GM23248 (cell line): ENCODE measurements at regions not wholly inside any gene's neighbourhood (a gene's known extent, or its start where the extent isn't known, plus 50 kb on each side); places are given as distances from the start of the nearest gene placed in this dataset.

Source experiments
- DNase-seq: peaks from one replicate; pipeline ENCODE4 v3.0.0-alpha.2; 2015
- H2AFZ ChIP-seq: fragments of 200-600 bp; sonication (generic); 2 replicates; pipeline ENCODE4 v1.6.1; 2016; ENCODE audit warnings: antibody characterized with exemption
- H3F3A ChIP-seq: fragments of 200-600 bp; sonication (generic); 2 replicates; pipeline ENCODE4 v1.6.1; 2016; ENCODE audit warnings: mild to moderate bottlenecking, antibody characterized with exemption, mixed run types; ENCODE audit not compliant: insufficient read depth
- H3K27ac ChIP-seq: fragments of 200-600 bp; sonication (generic); 2 replicates; pipeline ENCODE4 v1.5.1; 2016; ENCODE audit warnings: mild to moderate bottlenecking
- H3K27me3 ChIP-seq: fragments of 200-600 bp; sonication (generic); replicated peaks from 2 replicates; pipeline ENCODE4 v1.6.1; 2016; ENCODE audit warnings: mild to moderate bottlenecking; ENCODE audit not compliant: insufficient read depth
- H3K36me3 ChIP-seq: fragments of 200-600 bp; sonication (generic); 2 replicates; pipeline ENCODE4 v1.6.1; 2016; ENCODE audit warnings: low read depth, mild to moderate bottlenecking
- H3K4me1 ChIP-seq: fragments of 200-600 bp; sonication (generic); 2 replicates; pipeline ENCODE4 v1.6.1; 2016; ENCODE audit warnings: mild to moderate bottlenecking; ENCODE audit not compliant: insufficient read depth
- H3K4me2 ChIP-seq: fragments of 200-600 bp; sonication (generic); one replicate; pipeline ENCODE4 v1.6.1; 2016; ENCODE audit warnings: mild to moderate bottlenecking; ENCODE audit not compliant: unreplicated experiment
- H3K4me3 ChIP-seq: fragments of 200-600 bp; sonication (generic); 2 replicates; pipeline ENCODE4 v1.5.1; 2016; ENCODE audit warnings: mild to moderate bottlenecking
- H3K79me2 ChIP-seq: fragments of 200-600 bp; sonication (generic); 2 replicates; pipeline ENCODE4 v1.6.1; 2016; ENCODE audit warnings: mild to moderate bottlenecking; ENCODE audit not compliant: insufficient read depth
- H3K9ac ChIP-seq: fragments of 200-600 bp; sonication (generic); 2 replicates; pipeline ENCODE4 v1.6.1; 2016; ENCODE audit warnings: mild to moderate bottlenecking
- H3K9me2 ChIP-seq: fragments of 200-600 bp; sonication (generic); 2 replicates; pipeline ENCODE4 v1.6.1; 2016; ENCODE audit warnings: mixed run types, mild to moderate bottlenecking, moderate library complexity; ENCODE audit not compliant: insufficient read depth
- H3K9me3 ChIP-seq: fragments of 200-600 bp; sonication (generic); one replicate; pipeline ENCODE4 v1.6.1; 2017; ENCODE audit warnings: low read depth
- H4K20me1 ChIP-seq: fragments of 200-600 bp; sonication (generic); 2 replicates; pipeline ENCODE4 v1.6.0; 2016; ENCODE audit not compliant: insufficient read depth
- EZH2 ChIP-seq: fragments of 200-600 bp; sonication (generic); IDR thresholded peaks from 2 replicates; pipeline ENCODE4 v1.6.1; 2018; ENCODE audit warnings: antibody characterized with exemption, mild to moderate bottlenecking; ENCODE audit not compliant: insufficient read depth, poor library complexity, severe bottlenecking
- EZH2phosphoT487 ChIP-seq: fragments of 200-600 bp; sonication (generic); IDR thresholded peaks from 2 replicates; pipeline ENCODE4 v1.6.1; 2018; ENCODE audit warnings: antibody characterized with exemption, moderate library complexity, mild to moderate bottlenecking, low read depth; ENCODE audit not compliant: insufficient read depth
- WGBS, 2 experiments: methylation state at CpG; one replicate each; pipeline ENCODE4 v1.1.6; 2015 to 2017; ENCODE audit warnings: low lambda C conversion rate in 2 of 2, low coverage in 1 of 2; ENCODE audit errors: missing lambda C conversion rate in 2 of 2; 5-methylcytosine and 5-hydroxymethylcytosine counted together
- in situ Hi-C: fragments of 300-500 bp; cut with MboI; formaldehyde crosslinking; loops from 2 replicates; pipeline ENCODE4 v1.15.0; 2020

DNA sequence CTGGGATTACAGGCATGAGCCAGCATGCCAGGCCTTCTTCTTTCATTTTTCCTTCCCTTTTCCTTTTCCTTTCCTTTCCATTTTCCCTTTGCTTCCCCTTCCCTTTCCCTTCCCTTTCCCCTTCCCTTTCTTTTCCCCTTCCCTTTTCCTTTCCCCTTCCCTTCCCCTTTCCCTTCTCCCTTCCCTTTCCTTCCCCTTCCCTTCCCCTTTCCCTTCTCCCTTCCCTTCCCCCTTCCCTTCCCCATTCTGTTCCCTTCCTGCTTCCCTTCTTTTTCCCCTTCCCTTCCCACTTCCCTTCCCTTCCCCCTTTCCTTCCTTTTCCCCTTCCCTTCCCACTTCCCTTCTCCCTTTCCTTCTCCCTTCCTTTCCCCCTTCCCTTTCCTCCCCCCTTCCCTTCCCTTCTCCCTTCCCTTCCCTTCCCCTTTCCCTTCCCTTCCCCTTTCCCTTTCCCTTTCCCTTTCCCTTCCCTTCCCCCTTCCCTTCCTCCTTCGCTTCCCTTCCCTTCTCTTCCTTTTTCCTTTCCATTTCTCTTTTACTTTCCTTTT lies 712.2 kb upstream of the POM121L12 start:
- Histone ChIP-seq H2AFZ (no peak overlapping the region), H4K20me1 (no peaks in the 10 kb centered on the region), H3K9me2 (no peaks in the 10 kb centered on the region), H3K9me3 (no peaks in the 10 kb centered on the region), H3K4me1 (no peaks in the 10 kb centered on the region), H3F3A (no peaks in the 10 kb centered on the region), H3K27ac (no peak overlapping the region), H3K36me3 (no peaks in the 10 kb centered on the region), H3K9ac (no peak overlapping the region), H3K4me3 (no peak overlapping the region), H3K4me2 (no peak overlapping the region), H3K79me2 (no peaks in the 10 kb centered on the region), H3K27me3 (no peaks in the 10 kb centered on the region)
- no peak for DNase-seq
- in situ Hi-C loops = no loop called here
- WGBS, 2 experiments = 13 to 63% methylated on average over 1 of the region's 1 CpG
- no peak for TF ChIP-seq EZH2phosphoT487
- no peak for TF ChIP-seq EZH2

DNA sequence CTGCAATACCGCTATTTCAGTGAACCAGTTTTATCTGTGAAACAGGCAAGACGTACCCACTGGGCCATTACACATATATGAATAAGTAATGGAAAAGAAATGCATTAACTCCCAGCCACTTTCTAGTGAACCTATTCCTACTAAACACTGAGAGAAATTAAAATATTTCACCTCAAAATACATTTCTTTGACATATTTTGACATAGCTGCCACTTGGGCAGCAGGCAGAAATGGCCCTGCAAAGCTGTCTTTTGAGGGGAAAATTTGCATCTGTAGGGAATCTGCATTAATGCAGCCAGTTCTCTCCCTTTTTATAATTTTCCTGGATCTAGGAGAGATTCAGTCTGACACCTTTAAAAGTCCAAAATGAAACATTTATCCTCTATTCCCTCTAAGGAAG lies 714.8 kb upstream of the POM121L12 start:
- Histone ChIP-seq H3K79me2 (no peaks in the 10 kb centered on the region), H4K20me1 (no peaks in the 10 kb centered on the region), H3K27ac (no peak overlapping the region), H3K9ac (no peak overlapping the region), H3K4me2 (no peak overlapping the region), H3F3A (no peaks in the 10 kb centered on the region), H3K9me3 (no peaks in the 10 kb centered on the region), H2AFZ (no peak overlapping the region), H3K27me3 (no peaks in the 10 kb centered on the region), H3K9me2 (no peaks in the 10 kb centered on the region), H3K4me1 (no peaks in the 10 kb centered on the region), H3K4me3 (no peak overlapping the region), H3K36me3 (no peaks in the 10 kb centered on the region)
- in situ Hi-C loops = no loop called here
- WGBS, 2 experiments = 19 to 24% methylated on average over 2 of the region's 2 CpGs
- no peak for DNase-seq
- no peak for TF ChIP-seq EZH2
- TF ChIP-seq EZH2phosphoT487 = no peak

DNA sequence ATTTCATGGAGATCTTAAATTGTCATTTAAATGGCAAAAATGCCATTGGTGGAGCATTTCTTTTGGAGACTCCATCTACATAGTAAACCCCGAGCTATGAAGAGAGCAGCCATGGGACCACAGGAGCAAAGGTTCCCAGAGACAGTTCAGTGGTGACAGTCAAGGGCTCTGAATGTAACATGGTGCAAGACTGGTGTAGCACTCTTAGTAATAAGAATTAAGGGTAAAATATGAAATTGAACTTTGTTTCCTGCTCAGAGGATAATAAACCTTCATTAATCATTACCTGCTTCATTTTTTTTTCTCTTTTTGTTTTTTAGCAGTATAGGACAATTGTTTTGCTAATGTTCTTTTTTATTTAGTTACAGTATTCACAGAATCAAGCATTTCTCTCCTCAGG lies 717.5 kb upstream of the POM121L12 start:
- no peak overlapping the region for H3K27ac ChIP-seq
- H3K9ac ChIP-seq = no peak overlapping the region
- WGBS, 2 experiments = 0 to 7% methylated on average over 1 of the region's 1 CpG
- H4K20me1 ChIP-seq = no peaks in the 10 kb centered on the region
- no peaks in the 10 kb centered on the region for H3K79me2 ChIP-seq
- no peak overlapping the region for H2AFZ ChIP-seq
- no peaks in the 10 kb centered on the region for H3K9me2 ChIP-seq
- no peaks in the 10 kb centered on the region for H3K36me3 ChIP-seq
- no peaks in the 10 kb centered on the region for H3K9me3 ChIP-seq
- no peaks in the 10 kb centered on the region for H3K27me3 ChIP-seq
- H3K4me2 ChIP-seq = no peak overlapping the region
- no peaks in the 10 kb centered on the region for H3F3A ChIP-seq
- H3K4me1 ChIP-seq = no peaks in the 10 kb centered on the region
- TF ChIP-seq EZH2 (no peak), EZH2phosphoT487 (no peak)
- in situ Hi-C loops = no loop called here
- no peak overlapping the region for H3K4me3 ChIP-seq
- no peak for DNase-seq

DNA sequence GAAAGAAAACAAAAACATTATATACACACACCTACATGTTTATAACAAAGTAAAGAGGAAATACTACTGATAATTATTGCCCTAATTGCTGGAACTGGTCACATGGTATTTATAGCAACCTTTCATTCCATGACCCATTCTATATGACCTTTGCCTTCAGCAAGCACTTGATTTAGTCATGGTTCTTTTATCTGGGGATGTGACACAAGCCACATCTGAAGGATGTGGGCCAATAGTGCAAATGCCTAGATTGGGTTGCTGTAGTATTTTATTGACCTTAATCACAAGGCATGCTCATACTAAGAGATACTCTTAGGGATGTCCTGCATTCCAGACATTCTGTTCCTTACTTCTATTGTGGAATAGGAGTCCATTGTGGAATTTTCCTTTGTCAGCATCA lies 723.5 kb upstream of the POM121L12 start:
- no peaks in the 10 kb centered on the region for H3F3A ChIP-seq
- no peaks in the 10 kb centered on the region for H4K20me1 ChIP-seq
- DNase-seq = no peak
- H3K4me2 ChIP-seq = no peak overlapping the region
- H3K9me2 ChIP-seq = no peaks in the 10 kb centered on the region
- in situ Hi-C loops = no loop called here
- H3K9me3 ChIP-seq = no peaks in the 10 kb centered on the region
- H3K4me3 ChIP-seq = no peak overlapping the region
- no peaks in the 10 kb centered on the region for H3K36me3 ChIP-seq
- no peak overlapping the region for H3K9ac ChIP-seq
- H2AFZ ChIP-seq = no peak overlapping the region
- H3K4me1 ChIP-seq = no peaks in the 10 kb centered on the region
- H3K79me2 ChIP-seq = no peaks in the 10 kb centered on the region
- no peaks in the 10 kb centered on the region for H3K27me3 ChIP-seq
- TF ChIP-seq EZH2phosphoT487 = no peak
- no peak for TF ChIP-seq EZH2
- no peak overlapping the region for H3K27ac ChIP-seq

- in situ Hi-C loops = no loop called here
- H3K27ac ChIP-seq = no peak overlapping the region
- H3K9me2 ChIP-seq = no peaks in the 10 kb centered on the region
- no peaks in the 10 kb centered on the region for H3F3A ChIP-seq
- H3K4me1 ChIP-seq = no peaks in the 10 kb centered on the region
- H4K20me1 ChIP-seq = no peaks in the 10 kb centered on the region
- no peaks in the 10 kb centered on the region for H3K36me3 ChIP-seq
- no peak overlapping the region for H2AFZ ChIP-seq
- no peak overlapping the region for H3K4me2 ChIP-seq
- H3K9ac ChIP-seq = no peak overlapping the region
- TF ChIP-seq EZH2 (no peak), EZH2phosphoT487 (no peak)
- H3K4me3 ChIP-seq = no peak overlapping the region
- H3K9me3 ChIP-seq = no peaks in the 10 kb centered on the region
- H3K27me3 ChIP-seq = no peaks in the 10 kb centered on the region
- DNase-seq = no peak
- H3K79me2 ChIP-seq = no peaks in the 10 kb centered on the region
Observed at GRCh38 chr7:52309631-52310030, 725.8 kb upstream of the POM121L12 start.
